ENCODE measurements at regions not wholly inside any gene's neighbourhood (a gene's known extent, or its start where the extent isn't known, plus 50 kb on each side); places are given as distances from the start of the nearest gene placed in this dataset.

- DNase-seq = no peak
Observed at GRCh38 chr7:45457591-45457990, 116.6 kb upstream of the ADCY1 start.

- DNase-seq = no peak
Observed at GRCh38 chr7:45459476-45459875, 114.7 kb upstream of the ADCY1 start.

- DNase-seq = no peak
Observed at GRCh38 chr7:45460379-45460778, 113.8 kb upstream of the ADCY1 start.

- no peak for DNase-seq
Observed at GRCh38 chr7:45461026-45461425, 113.1 kb upstream of the ADCY1 start.

GRCh38 chr7:45469103-45469502, 105.1 kb upstream of the ADCY1 start:
- DNase-seq = no peak

GRCh38 chr7:45470031-45470430, 104.1 kb upstream of the ADCY1 start:
- no peak for DNase-seq

- DNase-seq = no peak
Observed at GRCh38 chr7:45479781-45480180, 94.4 kb upstream of the ADCY1 start.

- DNase-seq = no peak
Observed at GRCh38 chr7:45482451-45482850, 91.7 kb upstream of the ADCY1 start.

- no peak for DNase-seq
Observed at GRCh38 chr7:45484094-45484493, 90.1 kb upstream of the ADCY1 start.

GRCh38 chr7:45486575-45486974, 87.6 kb upstream of the ADCY1 start:
- DNase-seq = no peak

GRCh38 chr7:45494885-45495284, 79.3 kb upstream of the ADCY1 start:
- DNase-seq = no peak

- no peak for DNase-seq
Observed at GRCh38 chr7:45495618-45496017, 78.5 kb upstream of the ADCY1 start.

GRCh38 chr7:45500257-45500656, 73.9 kb upstream of the ADCY1 start:
- no peak for DNase-seq

GRCh38 chr7:45501791-45502190, 72.4 kb upstream of the ADCY1 start:
- DNase-seq = no peak

- no peak for DNase-seq
Observed at GRCh38 chr7:45506059-45506458, 68.1 kb upstream of the ADCY1 start.

GRCh38 chr7:45509222-45509621, 64.9 kb upstream of the ADCY1 start:
- DNase-seq = no peak

GRCh38 chr7:45511721-45512597, 62.2 kb upstream of the ADCY1 start:
- DNase-seq = no peak

GRCh38 chr7:45514944-45515343, 59.2 kb upstream of the ADCY1 start:
- DNase-seq = no peak

- DNase-seq = no peak
Observed at GRCh38 chr7:45515346-45515745, 58.8 kb upstream of the ADCY1 start.

All from activated naive CD4-positive, alpha-beta T cell (primary cell).